ENCODE measurements at regions not wholly inside any gene's neighbourhood (a gene's known extent, or its start where the extent isn't known, plus 50 kb on each side); places are given as distances from the start of the nearest gene placed in this dataset.

DNA sequence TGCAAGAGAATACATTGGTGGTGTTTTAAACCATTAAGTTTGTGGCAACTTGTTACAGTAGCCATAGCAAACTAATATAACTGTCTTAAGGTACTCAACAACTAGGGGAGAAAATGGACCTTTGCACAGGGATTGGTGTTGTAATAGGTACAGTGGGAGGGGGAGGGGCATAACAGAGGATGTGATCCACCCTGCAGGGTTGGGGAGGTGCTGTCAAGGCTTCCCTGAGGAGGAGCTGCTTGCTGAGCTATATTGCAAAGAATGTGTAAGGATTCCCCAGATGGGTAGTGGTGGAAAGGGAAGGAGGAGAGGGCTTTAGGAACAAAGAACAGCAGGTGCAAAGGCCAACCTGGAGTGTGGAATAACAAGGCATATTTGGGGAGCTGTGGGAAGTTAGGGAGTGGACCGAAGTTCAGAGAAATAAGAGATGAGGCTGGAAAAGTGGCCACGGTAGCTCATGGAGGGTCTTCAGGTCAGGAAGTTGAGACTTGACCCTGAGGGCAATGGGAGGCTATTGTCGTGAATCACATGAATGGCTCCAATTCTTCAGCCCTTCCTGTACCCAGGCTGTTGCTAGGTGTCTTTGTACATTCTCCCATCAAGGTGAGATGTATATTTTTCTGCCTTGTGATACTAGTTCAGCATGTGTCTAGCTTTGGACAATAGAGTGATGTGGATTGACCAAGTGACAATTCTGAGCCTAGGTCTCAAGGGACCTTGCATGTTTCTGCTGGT is 168.6 kb upstream of the CSF3R start:
- H3K4me1 ChIP-seq, result peaks cover 3 to 19% of the 10 kb centered on the region in 2 donors
- H3K9me3 ChIP-seq, result no peaks in the 10 kb centered on the region
- no peak overlapping the region for H3K27ac ChIP-seq
- intact Hi-C loops (cut with DNase I), result no loop called here
- TF ChIP-seq POLR2A (IDR thresholded peaks at IDR 0.05), result no peak
- TF ChIP-seq, protein P1, sequence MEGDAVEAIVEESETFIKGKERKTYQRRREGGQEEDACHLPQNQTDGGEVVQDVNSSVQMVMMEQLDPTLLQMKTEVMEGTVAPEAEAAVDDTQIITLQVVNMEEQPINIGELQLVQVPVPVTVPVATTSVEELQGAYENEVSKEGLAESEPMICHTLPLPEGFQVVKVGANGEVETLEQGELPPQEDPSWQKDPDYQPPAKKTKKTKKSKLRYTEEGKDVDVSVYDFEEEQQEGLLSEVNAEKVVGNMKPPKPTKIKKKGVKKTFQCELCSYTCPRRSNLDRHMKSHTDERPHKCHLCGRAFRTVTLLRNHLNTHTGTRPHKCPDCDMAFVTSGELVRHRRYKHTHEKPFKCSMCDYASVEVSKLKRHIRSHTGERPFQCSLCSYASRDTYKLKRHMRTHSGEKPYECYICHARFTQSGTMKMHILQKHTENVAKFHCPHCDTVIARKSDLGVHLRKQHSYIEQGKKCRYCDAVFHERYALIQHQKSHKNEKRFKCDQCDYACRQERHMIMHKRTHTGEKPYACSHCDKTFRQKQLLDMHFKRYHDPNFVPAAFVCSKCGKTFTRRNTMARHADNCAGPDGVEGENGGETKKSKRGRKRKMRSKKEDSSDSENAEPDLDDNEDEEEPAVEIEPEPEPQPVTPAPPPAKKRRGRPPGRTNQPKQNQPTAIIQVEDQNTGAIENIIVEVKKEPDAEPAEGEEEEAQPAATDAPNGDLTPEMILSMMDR (IDR thresholded peaks at IDR 0.05), result no peak
- WGBS, 2 donors, result 60 to 63% methylated on average over 3 of the region's 3 CpGs
- H3K36me3 ChIP-seq, result no peaks in the 10 kb centered on the region
- H3K27me3 ChIP-seq, result no peaks in the 10 kb centered on the region
- no peak overlapping the region for H3K4me3 ChIP-seq (replicated peaks in 1 of 3)
- no peak for DNase-seq

DNA sequence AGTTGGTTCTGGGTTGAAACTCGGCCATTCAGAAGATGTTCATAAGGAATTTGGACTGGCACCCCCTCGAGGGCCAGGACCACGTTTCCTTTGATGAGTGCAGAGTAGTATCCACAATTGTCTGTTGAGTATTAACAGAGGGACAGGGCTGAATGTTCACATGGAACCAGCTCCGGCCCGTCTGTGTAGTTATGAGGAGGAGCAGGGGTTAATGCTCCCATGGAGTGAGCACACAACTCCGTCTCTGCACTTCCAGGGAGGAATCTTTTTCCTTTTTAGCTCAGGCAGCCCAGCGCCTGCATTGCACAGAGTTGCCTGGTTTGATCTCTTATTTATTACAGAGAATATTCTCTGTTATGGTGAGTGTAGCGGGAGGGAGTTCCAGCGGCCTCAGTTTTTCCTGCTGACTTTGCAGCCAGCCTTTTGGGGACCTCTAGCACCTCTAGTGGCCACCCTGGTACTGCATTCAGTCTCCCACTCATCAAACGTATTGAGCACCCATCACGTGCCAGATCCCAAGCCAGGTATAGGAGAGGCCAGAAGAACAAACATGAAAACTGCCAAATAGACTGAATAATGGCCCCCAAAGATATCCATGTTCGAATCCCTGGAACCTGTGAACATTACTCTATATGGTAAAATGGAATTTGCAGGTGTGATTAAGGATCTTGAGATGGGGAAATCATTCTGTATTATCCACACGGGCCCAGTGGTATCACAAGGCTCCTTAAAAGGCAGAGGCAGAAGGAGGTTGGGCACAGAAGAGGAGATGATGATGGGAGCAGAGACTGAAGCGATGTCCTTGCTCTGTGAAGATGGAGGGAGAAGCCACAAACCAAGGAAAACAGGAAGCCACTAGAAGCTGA is 167.7 kb upstream of the CSF3R start:
- H3K4me3 ChIP-seq (replicated peaks in 1 of 3), result no peak overlapping the region
- intact Hi-C loops (cut with DNase I), result no loop called here

DNA sequence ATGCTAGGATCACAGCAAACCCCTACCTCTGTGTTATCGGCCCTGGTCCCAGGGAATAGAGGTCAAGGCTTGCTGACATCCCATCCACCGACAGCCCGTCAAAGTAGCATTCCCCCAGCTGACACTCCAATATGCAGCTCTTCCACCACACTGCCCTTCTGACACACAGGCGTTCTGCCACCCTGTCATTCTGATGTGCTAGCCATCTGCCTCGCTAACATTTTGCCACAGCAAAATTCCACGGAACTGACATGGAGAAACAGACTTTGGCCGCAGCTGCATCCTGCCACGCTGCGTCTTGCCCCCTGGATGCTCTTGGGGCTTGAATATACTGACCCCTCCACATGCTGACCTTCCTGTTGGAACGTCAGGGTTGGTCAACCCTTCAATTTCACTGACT is 163.2 kb upstream of the CSF3R start:
- H3K27me3 ChIP-seq, result no peaks in the 10 kb centered on the region
- no peak overlapping the region for H3K27ac ChIP-seq
- no peaks in the 10 kb centered on the region for H3K9me3 ChIP-seq
- TF ChIP-seq, protein P1 (IDR thresholded peaks at IDR 0.05), result no peak
- no peak for TF ChIP-seq POLR2A (IDR thresholded peaks at IDR 0.05)
- no peaks in the 10 kb centered on the region for H3K36me3 ChIP-seq
- no peaks in the 10 kb centered on the region for H3K4me1 ChIP-seq
- no peak overlapping the region for H3K4me3 ChIP-seq (replicated peaks in 1 of 3)
- intact Hi-C loops (cut with DNase I), result no loop called here
- no peak for DNase-seq
- 69 to 78% methylated on average over 10 of the region's 10 CpGs for WGBS, 2 donors

More for the DNA sequence above, 167.7 kb upstream of the CSF3R start:
- no peaks in the 10 kb centered on the region for H3K36me3 ChIP-seq
- 39 to 41% methylated on average over 14 of the region's 14 CpGs for WGBS, 2 donors
- H3K27ac ChIP-seq, result no peak overlapping the region
- H3K9me3 ChIP-seq, result no peaks in the 10 kb centered on the region
- H3K4me1 ChIP-seq, result peaks cover 3 to 19% of the 10 kb centered on the region in 2 donors
- H3K27me3 ChIP-seq, result no peaks in the 10 kb centered on the region
- TF ChIP-seq, protein P1 (IDR thresholded peaks at IDR 0.05), result peak; percentile 53 to 93 (median 67)
- no peak for TF ChIP-seq POLR2A (IDR thresholded peaks at IDR 0.05)
- peak; percentile 72 to 73 for DNase-seq

DNA sequence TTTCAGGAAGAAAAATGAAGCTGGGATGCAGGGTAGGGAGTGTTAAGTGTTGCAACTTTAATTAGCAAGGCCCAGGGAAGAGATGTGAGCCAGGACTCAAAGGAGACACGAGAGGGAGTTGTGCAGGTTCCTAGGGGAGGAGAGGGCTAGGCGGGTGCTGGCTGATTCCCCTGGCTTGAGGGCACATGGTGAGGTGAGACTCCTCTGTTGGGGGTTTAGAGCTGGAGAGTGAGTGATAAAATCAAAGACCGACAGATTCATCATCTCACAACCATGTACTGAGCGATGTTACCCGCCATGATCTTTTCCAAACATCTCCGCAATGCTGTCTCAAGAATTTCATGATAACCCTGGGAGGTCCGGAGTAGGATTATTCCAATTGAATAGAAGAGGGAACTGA is 161.8 kb upstream of the CSF3R start:
- TF ChIP-seq POLR2A (IDR thresholded peaks at IDR 0.05), result no peak
- TF ChIP-seq, protein P1 (IDR thresholded peaks at IDR 0.05), result no peak
- H3K27me3 ChIP-seq, result no peaks in the 10 kb centered on the region
- DNase-seq, result no peak
- H3K9me3 ChIP-seq, result no peaks in the 10 kb centered on the region
- no peak overlapping the region for H3K27ac ChIP-seq
- no peaks in the 10 kb centered on the region for H3K4me1 ChIP-seq
- no peak overlapping the region for H3K4me3 ChIP-seq (replicated peaks in 1 of 3)
- intact Hi-C loops (cut with DNase I), result no loop called here
- H3K36me3 ChIP-seq, result no peaks in the 10 kb centered on the region
- 85 to 87% methylated on average over 7 of the region's 7 CpGs for WGBS, 2 donors
